Common myeloid progenitor, CD34-positive (primary cell): ENCODE measurements at regions not wholly inside any gene's neighbourhood (a gene's known extent, or its start where the extent isn't known, plus 50 kb on each side); places are given as distances from the start of the nearest gene placed in this dataset.

Experiments used
- CTCF ChIA-PET: fragments of 350-600 bp; sonication (Branson Sonifier 250); formaldehyde crosslinking; loops from one replicate; lab custom pipeline; 2021; ENCODE audit warnings: antibody characterized with exemption; lab: Charles Lee
- POLR2A ChIA-PET: fragments of 350-600 bp; sonication (Branson Sonifier 250); formaldehyde crosslinking; loops from one replicate; lab custom pipeline; 2021; ENCODE audit warnings: antibody characterized with exemption; lab: Charles Lee
- DNase-seq, 3 donors: peaks; one replicate each; pipeline versions ENCODE4 v3.0.0 to v3.0.0-alpha.2; 2013
- H3K27ac ChIP-seq, 2 experiments: 1 replicate in 1 of 2; 2 replicates in 1 of 2; pipeline ENCODE4 v1.7.0; 2013; ENCODE audit warnings: inconsistent platforms in 2 of 2, low read length in 2 of 2, mild to moderate bottlenecking in 2 of 2, low read depth in 1 of 2, moderate library complexity in 1 of 2; ENCODE audit not compliant: severe bottlenecking in 2 of 2, insufficient read depth in 1 of 2, poor library complexity in 1 of 2
- H3K27me3 ChIP-seq, 5 experiments: replicated peaks in 2 of 5; 1 replicate in 3 of 5; 2 replicates in 2 of 5; pipeline versions ENCODE4 v1.6.1 to v1.7.0; 2013; ENCODE audit warnings: low read length in 4 of 5, mild to moderate bottlenecking in 2 of 5, moderate library complexity in 2 of 5, inconsistent platforms in 1 of 5; ENCODE audit not compliant: insufficient read depth in 5 of 5, control insufficient read depth in 4 of 5
- H3K36me3 ChIP-seq, 4 experiments: 1 replicate in 2 of 4; 2 replicates in 2 of 4; pipeline versions ENCODE4 v1.6.1 to v1.7.0; 2013; ENCODE audit warnings: low read length in 3 of 4, control low read depth in 1 of 4, mild to moderate bottlenecking in 1 of 4; ENCODE audit not compliant: control insufficient read depth in 4 of 4, insufficient read depth in 4 of 4
- H3K4me1 ChIP-seq, 4 experiments: 1 replicate in 3 of 4; 2 replicates in 1 of 4; pipeline versions ENCODE4 v1.6.1 to v1.7.1; 2013; ENCODE audit warnings: low read length in 3 of 4, mild to moderate bottlenecking in 3 of 4, control low read depth in 1 of 4, inconsistent platforms in 1 of 4, moderate library complexity in 1 of 4; ENCODE audit not compliant: control insufficient read depth in 4 of 4, insufficient read depth in 4 of 4; ENCODE audit errors: control extremely low read depth in 1 of 4
- H3K4me3 ChIP-seq, 7 experiments: 1 replicate in 4 of 7; 2 replicates in 3 of 7; pipeline versions ENCODE4 v1.5.1 to v1.7.0; 2013; ENCODE audit warnings: mild to moderate bottlenecking in 7 of 7, low read length in 6 of 7, moderate library complexity in 6 of 7, inconsistent platforms in 2 of 7, low read depth in 2 of 7, control low read depth in 1 of 7; ENCODE audit not compliant: insufficient read depth in 4 of 7, control insufficient read depth in 1 of 7; ENCODE audit errors: extremely low read depth in 1 of 7
- H3K9me3 ChIP-seq, 5 experiments: 1 replicate in 4 of 5; 2 replicates in 1 of 5; pipeline versions ENCODE4 v1.6.1 to v1.7.1; 2013; ENCODE audit warnings: low read length in 4 of 5, mild to moderate bottlenecking in 2 of 5, inconsistent platforms in 1 of 5, low read depth in 1 of 5, moderate library complexity in 1 of 5; ENCODE audit not compliant: control insufficient read depth in 4 of 5, insufficient read depth in 2 of 5; ENCODE audit errors: control extremely low read depth in 1 of 5
- WGBS: methylation state at CpG from one replicate; pipeline ENCODE4 v1.1.5; 2013; ENCODE audit not compliant: insufficient coverage; 5-methylcytosine and 5-hydroxymethylcytosine counted together

DNA sequence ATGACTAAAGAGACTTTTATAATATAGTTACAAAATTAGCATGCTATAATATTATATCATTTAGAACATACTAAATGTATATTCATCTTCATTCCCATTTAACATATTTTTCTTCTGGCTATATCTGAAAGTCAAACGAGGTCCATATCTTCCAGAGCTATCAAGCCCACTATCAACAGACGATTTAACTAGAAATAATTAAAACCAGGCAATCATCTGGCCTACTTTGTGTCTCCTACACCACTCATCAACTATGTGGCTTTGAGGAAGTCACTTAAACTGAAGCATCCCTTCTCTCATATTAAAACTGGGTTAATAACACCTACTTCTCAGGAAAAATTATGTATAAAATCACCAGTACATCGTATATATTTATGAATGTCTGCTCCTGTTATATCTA is 1330.5 kb upstream of the PABPC4L start:
- Histone ChIP-seq H3K4me1 (no peaks in the 10 kb centered on the region), H3K9me3 (no peaks in the 10 kb centered on the region)
- POLR2A ChIA-PET = no interaction called here

GRCh38 chr4:135515295-135515694 is 1313.7 kb upstream of the PABPC4L start:
- Histone ChIP-seq H3K4me3 (no peak overlapping the region), H3K4me1 (no peaks in the 10 kb centered on the region), H3K27me3 (no peaks in the 10 kb centered on the region), H3K27ac (no peak overlapping the region), H3K36me3 (no peaks in the 10 kb centered on the region), H3K9me3 (no peaks in the 10 kb centered on the region)
- ChIA-PET CTCF (no interaction called here), POLR2A (no interaction called here)
- WGBS = 100% methylated on average over 1 of the region's 3 CpGs
- DNase-seq = no peak

More for the DNA sequence above, 1330.5 kb upstream of the PABPC4L start:
- Histone ChIP-seq H3K4me3 (no peak overlapping the region), H3K27ac (no peak overlapping the region), H3K36me3 (no peaks in the 10 kb centered on the region), H3K27me3 (no peaks in the 10 kb centered on the region)
- no peak for DNase-seq
- 100% methylated on average over 2 of the region's 3 CpGs for WGBS
- CTCF ChIA-PET = no interaction called here

DNA sequence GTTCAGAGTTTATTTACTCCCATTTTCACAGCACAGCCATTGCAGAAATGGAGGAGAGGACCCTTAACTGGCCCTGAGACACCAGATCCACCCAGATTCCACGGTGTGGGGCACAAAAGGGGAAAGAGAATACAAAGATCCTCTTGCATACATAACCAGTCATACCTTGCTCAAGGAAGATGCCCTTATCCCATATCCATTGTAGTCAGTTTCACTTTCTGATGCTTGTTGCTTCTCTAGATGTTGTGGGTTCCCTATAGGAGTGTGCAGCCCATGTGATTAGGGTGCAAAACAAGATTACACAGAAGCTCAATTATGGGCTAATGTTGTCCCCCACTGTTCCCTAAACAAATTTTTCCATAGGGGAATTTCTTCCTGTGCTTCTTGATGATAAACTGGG is 1309.0 kb upstream of the PABPC4L start:
- POLR2A ChIA-PET = no interaction called here
- no peaks in the 10 kb centered on the region for H3K4me1 ChIP-seq
- CTCF ChIA-PET = no interaction called here
- H3K36me3 ChIP-seq = no peaks in the 10 kb centered on the region
- no peak overlapping the region for H3K4me3 ChIP-seq
- H3K27ac ChIP-seq = no peak overlapping the region
- no peak for DNase-seq
- H3K27me3 ChIP-seq = no peaks in the 10 kb centered on the region
- no CpG with 5 or more reads among the region's 1 CpG for WGBS
- H3K9me3 ChIP-seq = no peaks in the 10 kb centered on the region

GRCh38 chr4:135508006-135508714 is 1306.6 kb upstream of the PABPC4L start:
- CTCF ChIA-PET = no interaction called here
- no peak for DNase-seq

GRCh38 chr4:135497563-135498152 is 1296.1 kb upstream of the PABPC4L start:
- no peak for DNase-seq
- WGBS = no CpG with 5 or more reads among the region's 1 CpG
- ChIA-PET POLR2A (no interaction called here), CTCF (no interaction called here)
- no peaks in the 10 kb centered on the region for H3K36me3 ChIP-seq
- H3K4me1 ChIP-seq = no peaks in the 10 kb centered on the region
- no peak overlapping the region for H3K4me3 ChIP-seq
- H3K9me3 ChIP-seq = no peaks in the 10 kb centered on the region
- no peaks in the 10 kb centered on the region for H3K27me3 ChIP-seq
- H3K27ac ChIP-seq = no peak overlapping the region

More at GRCh38 chr4:135508006-135508714, 1306.6 kb upstream of the PABPC4L start:
- Histone ChIP-seq H3K4me3 (no peak overlapping the region), H3K27ac (no peak overlapping the region), H3K4me1 (no peaks in the 10 kb centered on the region), H3K9me3 (no peaks in the 10 kb centered on the region), H3K36me3 (no peaks in the 10 kb centered on the region), H3K27me3 (no peaks in the 10 kb centered on the region)
- WGBS = 79% methylated on average over 2 of the region's 4 CpGs
- POLR2A ChIA-PET = no interaction called here

- CTCF ChIA-PET = no interaction called here
- H3K27ac ChIP-seq = no peak overlapping the region
- WGBS = 80% methylated on average over 1 of the region's 2 CpGs
Measured at GRCh38 chr4:135492439-135492838, 1290.8 kb upstream of the PABPC4L start.

GRCh38 chr4:135485371-135485770 is 1283.8 kb upstream of the PABPC4L start:
- ChIA-PET POLR2A (no interaction called here), CTCF (no interaction called here)
- WGBS = 90% methylated on average over 3 of the region's 4 CpGs

More at GRCh38 chr4:135492439-135492838, 1290.8 kb upstream of the PABPC4L start:
- H3K4me1 ChIP-seq = no peaks in the 10 kb centered on the region
- H3K27me3 ChIP-seq = no peaks in the 10 kb centered on the region
- H3K9me3 ChIP-seq = no peaks in the 10 kb centered on the region
- no peak for DNase-seq
- POLR2A ChIA-PET = no interaction called here
- no peaks in the 10 kb centered on the region for H3K36me3 ChIP-seq
- H3K4me3 ChIP-seq = no peak overlapping the region

More at GRCh38 chr4:135485371-135485770, 1283.8 kb upstream of the PABPC4L start:
- Histone ChIP-seq H3K4me3 (no peak overlapping the region), H3K36me3 (no peaks in the 10 kb centered on the region), H3K9me3 (no peaks in the 10 kb centered on the region), H3K27me3 (no peaks in the 10 kb centered on the region), H3K27ac (no peak overlapping the region), H3K4me1 (no peaks in the 10 kb centered on the region)
- DNase-seq = no peak
